HCT116 (cell line): ENCODE measurements at regions not wholly inside any gene's neighbourhood (a gene's known extent, or its start where the extent isn't known, plus 50 kb on each side); places are given as distances from the start of the nearest gene placed in this dataset.

Experiments used
- ATAC-seq: fragments of 200-7000 bp; cut with Tn5 transposase; 2 replicates; pipeline ENCODE4 v1.9.1; 2020; ENCODE audit warnings: mild to moderate bottlenecking, moderate library complexity
- BruUV-seq: library from RNA; stranded (reverse); fragments of 400-500 nt; replicated peaks from 2 replicates; lab custom pipeline; 2021; lab: Mats Ljungman, UMichigan
- CTCF ChIA-PET: fragments of 300-600 bp; sonication (Branson Sonifier 250); formaldehyde crosslinking; loops from one replicate; lab custom pipeline; 2021; ENCODE audit warnings: antibody characterized with exemption; lab: Charles Lee
- POLR2A ChIA-PET: fragments of 300-600, 350-600 bp; sonication (Branson Sonifier 250); formaldehyde crosslinking; loops from one replicate; lab custom pipeline; 2021; ENCODE audit warnings: antibody characterized with exemption; lab: Charles Lee
- RAD21 ChIA-PET, 2 experiments: fragments of 300-600 bp; sonication (Branson Sonifier 250); formaldehyde crosslinking; loops; one replicate each; lab custom pipeline; 2023; ENCODE audit warnings: low total read pairs in 2 of 2; ENCODE audit not compliant: uncharacterized antibody in 2 of 2, unreplicated experiment in 2 of 2, low non-redundant PET in 1 of 2; lab: Charles Lee
- DNase-seq: peaks from one replicate; pipeline ENCODE4 v3.0.0-alpha.2; 2010; ENCODE audit warnings: low read depth, low spot score
- H2AFZ ChIP-seq: fragments of 200-600 bp; shearing (Covaris generic), sonication (generic); 2 replicates; pipeline ENCODE4 v1.6.1; 2017; ENCODE audit warnings: low read depth, mixed run types, mixed read lengths, antibody characterized with exemption, low read length; ENCODE audit not compliant: poor library complexity, severe bottlenecking
- H3K27ac ChIP-seq: 2 replicates; pipeline ENCODE4 v1.5.1; 2012; ENCODE audit warnings: low read depth, low read length
- H3K27me3 ChIP-seq: fragments of 200-600 bp; sonication (generic); 2 replicates; pipeline ENCODE4 v1.6.1; 2016; ENCODE audit warnings: mixed run types, low read length, mixed read lengths; ENCODE audit not compliant: insufficient read depth
- H3K36me3 ChIP-seq, 2 experiments: fragments of 200-500 bp in 1 of 2; fragments of 200-600 bp in 1 of 2; sonication (Bioruptor generic) in 1 of 2; sonication (generic) in 1 of 2; 2 replicates each; pipeline versions ENCODE4 v1.5.1 to v1.6.1; 2014 to 2016; ENCODE audit warnings: low read length in 2 of 2, inconsistent platforms in 1 of 2, mixed read lengths in 1 of 2, mixed run types in 1 of 2; ENCODE audit not compliant: insufficient read depth in 2 of 2, control insufficient read depth in 1 of 2
- H3K4me1 ChIP-seq, 2 experiments: fragments of 200-600 bp in 1 of 2; sonication (generic) in 1 of 2; 2 replicates each; pipeline versions ENCODE4 v1.5.1 to v1.6.1; 2012 to 2017; ENCODE audit warnings: low read length in 2 of 2, inconsistent platforms in 1 of 2, mild to moderate bottlenecking in 1 of 2, mixed read lengths in 1 of 2, mixed run types in 1 of 2, moderate library complexity in 1 of 2; ENCODE audit not compliant: insufficient read depth in 2 of 2, control insufficient read depth in 1 of 2
- H3K4me2 ChIP-seq: fragments of 200-600 bp; sonication (generic); 2 replicates; pipeline ENCODE4 v1.6.1; 2017; ENCODE audit warnings: mixed run types, low read length, mixed read lengths
- H3K4me3 ChIP-seq, 2 experiments: fragments of 200-600 bp in 1 of 2; sonication (generic) in 1 of 2; replicated peaks in 1 of 2; 2 replicates each; pipeline ENCODE4 v1.5.1; 2011 to 2016; ENCODE audit warnings: low read length in 2 of 2, control low read depth in 1 of 2, low read depth in 1 of 2, mild to moderate bottlenecking in 1 of 2, mixed read lengths in 1 of 2, mixed run types in 1 of 2
- H3K79me2 ChIP-seq: fragments of 200-600 bp; sonication (generic); 2 replicates; pipeline ENCODE4 v1.6.1; 2017; ENCODE audit warnings: mild to moderate bottlenecking, mixed run types, low read length, moderate library complexity, mixed read lengths; ENCODE audit not compliant: insufficient read depth
- H3K9ac ChIP-seq: fragments of 200-600 bp; sonication (generic); 2 replicates; pipeline ENCODE4 v1.6.1; 2016; ENCODE audit warnings: low read length, mixed read lengths
- H3K9me2 ChIP-seq: fragments of 200-600 bp; sonication (generic), shearing (Covaris generic); 2 replicates; pipeline ENCODE4 v1.6.1; 2017; ENCODE audit warnings: mixed run types, mild to moderate bottlenecking, moderate library complexity; ENCODE audit not compliant: insufficient read depth
- H3K9me3 ChIP-seq, 2 experiments: fragments of 200-500 bp in 1 of 2; fragments of 200-600 bp in 1 of 2; sonication (Bioruptor generic) in 1 of 2; sonication (generic) in 1 of 2; 2 replicates each; pipeline ENCODE4 v1.6.1; 2014 to 2017; ENCODE audit warnings: low read length in 2 of 2, mixed read lengths in 2 of 2, inconsistent platforms in 1 of 2, low read depth in 1 of 2, mild to moderate bottlenecking in 1 of 2, mixed run types in 1 of 2, moderate library complexity in 1 of 2; ENCODE audit not compliant: control insufficient read depth in 1 of 2, insufficient read depth in 1 of 2
- H4K20me1 ChIP-seq: fragments of 200-600 bp; sonication (generic), shearing (Covaris generic); 2 replicates; pipeline ENCODE4 v1.6.1; 2017; ENCODE audit warnings: mixed run types, mild to moderate bottlenecking, moderate library complexity; ENCODE audit not compliant: insufficient read depth
- CBX3 ChIP-seq: IDR thresholded peaks from 2 replicates; pipeline ENCODE4 v1.6.1; 2012; ENCODE audit warnings: low read depth
- CEBPB ChIP-seq: IDR thresholded peaks from 2 replicates; pipeline ENCODE4 v1.6.1; 2012; ENCODE audit warnings: low read depth
- ELF1 ChIP-seq: IDR thresholded peaks from 2 replicates; pipeline ENCODE4 v1.6.1; 2012; ENCODE audit warnings: low read depth, borderline replicate concordance
- FOSL1 ChIP-seq: IDR thresholded peaks from 2 replicates; pipeline ENCODE4 v1.6.1; 2012; ENCODE audit warnings: low read depth
- JUND ChIP-seq: IDR thresholded peaks from 2 replicates; pipeline ENCODE4 v1.6.1; 2012
- MAX ChIP-seq: IDR thresholded peaks from 2 replicates; pipeline ENCODE4 v1.6.1; 2012
- RAD21 ChIP-seq: IDR thresholded peaks from 2 replicates; pipeline ENCODE4 v1.6.1; 2012; ENCODE audit warnings: low read depth, mild to moderate bottlenecking
- SP1 ChIP-seq: IDR thresholded peaks from 2 replicates; pipeline ENCODE4 v1.6.1; 2012; ENCODE audit warnings: low read depth
- SRF ChIP-seq: IDR thresholded peaks from 2 replicates; pipeline ENCODE4 v1.6.1; 2012; ENCODE audit warnings: low read depth
- intact Hi-C: fragments of 100-400 bp; cut with micrococcal nuclease; formaldehyde crosslinking; loops from 2 replicates; pipeline ENCODE4 v1.10.0; 2022

- no peak overlapping the region for H3K4me2 ChIP-seq
- H3K4me1 ChIP-seq = no peaks in the 10 kb centered on the region
- H3K27ac ChIP-seq = no peak overlapping the region
- TF ChIP-seq MAX = no peak
- no peak for TF ChIP-seq CEBPB
- TF ChIP-seq ELF1 = no peak
- no peak for TF ChIP-seq JUND
- TF ChIP-seq FOSL1 = no peak
- no peak for TF ChIP-seq RAD21
- no peaks in the 10 kb centered on the region for H3K27me3 ChIP-seq
- no TSS peak for BruUV-seq
- H3K9me3 ChIP-seq = no peaks in the 10 kb centered on the region
- CTCF ChIA-PET = no interaction called here
- H2AFZ ChIP-seq = peak overlapping the region; percentile 62
- DNase-seq (no peak), ATAC-seq (no peak)
- no peaks in the 10 kb centered on the region for H3K9me2 ChIP-seq
- no peak overlapping the region for H3K4me3 ChIP-seq
- no peaks in the 10 kb centered on the region for H4K20me1 ChIP-seq
- intact Hi-C loops = no loop called here
- POLR2A ChIA-PET = no interaction called here
- no peaks in the 10 kb centered on the region for H3K36me3 ChIP-seq
- RAD21 ChIA-PET = no interaction called here
- H3K9ac ChIP-seq = no peak overlapping the region
- H3K79me2 ChIP-seq = no peaks in the 10 kb centered on the region
Observed at GRCh38 chr4:124515591-124515990, 196.9 kb downstream of the ANKRD50 start.

DNA sequence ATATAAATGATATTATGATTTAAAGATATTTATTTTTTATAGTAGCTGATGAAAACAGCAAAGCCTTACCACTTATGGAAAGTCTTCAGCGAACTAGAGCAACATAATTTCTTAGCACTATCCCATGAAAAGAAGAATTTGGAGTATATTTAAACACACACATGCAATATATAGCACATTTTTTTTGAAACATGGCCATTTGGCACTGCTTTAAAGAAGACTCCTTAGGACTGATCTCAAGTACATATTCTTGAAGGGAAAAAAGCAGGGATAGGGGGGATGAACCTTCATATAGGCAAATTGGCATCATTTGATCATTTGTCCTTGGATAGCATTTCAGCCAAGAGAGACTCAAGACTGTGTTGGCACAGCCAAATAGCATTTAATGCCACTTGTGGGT, 193.3 kb downstream of the ANKRD50 start:
- Histone ChIP-seq H3K9ac (no peak overlapping the region), H3K4me3 (no peak overlapping the region), H3K9me2 (no peaks in the 10 kb centered on the region), H3K27ac (no peak overlapping the region), H3K4me2 (no peak overlapping the region), H2AFZ (no peak overlapping the region), H3K9me3 (no peaks in the 10 kb centered on the region), H3K36me3 (no peaks in the 10 kb centered on the region), H3K27me3 (no peaks in the 10 kb centered on the region), H3K4me1 (no peaks in the 10 kb centered on the region), H4K20me1 (no peaks in the 10 kb centered on the region), H3K79me2 (no peaks in the 10 kb centered on the region)
- BruUV-seq = no TSS peak
- TF ChIP-seq SRF (no peak), SP1 (no peak), CBX3 (no peak), CEBPB (no peak)
- ChIA-PET POLR2A (no interaction called here), RAD21 (no interaction called here), CTCF (no interaction called here)
- intact Hi-C loops = no loop called here
- DNase-seq (no peak), ATAC-seq (no peak)
